Vagina (tissue), 2 donors: ENCODE measurements at regions not wholly inside any gene's neighbourhood (a gene's known extent, or its start where the extent isn't known, plus 50 kb on each side); places are given as distances from the start of the nearest gene placed in this dataset.

Source experiments
- DNase-seq, 2 donors: peaks; one replicate each; pipeline ENCODE4 v3.0.0-alpha.2; 2017; ENCODE audit errors: extremely low spot score in 2 of 2
- H3K27ac ChIP-seq: fragments of 200-600 bp; sonication (generic); one replicate; pipeline ENCODE4 v1.5.1; 2019
- H3K27me3 ChIP-seq: fragments of 200-600 bp; sonication (generic); one replicate; pipeline ENCODE4 v1.5.1; 2019
- H3K36me3 ChIP-seq, 2 donors: fragments of 200-600 bp; sonication (generic); one replicate each; pipeline ENCODE4 v1.5.1; 2017 to 2019
- H3K4me1 ChIP-seq: fragments of 200-600 bp; sonication (generic); one replicate; pipeline ENCODE4 v1.5.1; 2019
- H3K4me3 ChIP-seq, 2 donors: fragments of 200-600 bp; sonication (generic); 1 replicate in 1 of 2; 2 replicates in 1 of 2; pipeline ENCODE4 v1.5.1; 2016 to 2019
- H3K9me3 ChIP-seq: fragments of 200-600 bp; sonication (generic); one replicate; pipeline ENCODE4 v1.5.1; 2019
- POLR2A ChIP-seq, 2 donors: fragments of 450-650 bp; IDR thresholded peaks; one replicate each; pipeline ENCODE4 v1.6.1; 2017; ENCODE audit warnings: antibody characterized with exemption in 2 of 2, mild to moderate bottlenecking in 2 of 2, moderate library complexity in 2 of 2
- POLR2AphosphoS5 ChIP-seq, 2 donors: sonication (generic); formaldehyde crosslinking; IDR thresholded peaks; one replicate each; pipeline ENCODE4 v1.9.0; 2017; ENCODE audit warnings: antibody characterized with exemption in 2 of 2, mild to moderate bottlenecking in 2 of 2, low read depth in 1 of 2; ENCODE audit not compliant: insufficient read depth in 1 of 2
- intact Hi-C: fragments of 100-400 bp; cut with DNase I; formaldehyde crosslinking; loops from one replicate; pipeline ENCODE4 v1.15.1; 2023
- TF ChIP-seq, protein P1 (sequence below), 3 experiments: fragments of 450-650 bp in 2 of 3; fragments of 200-600 bp in 1 of 3; sonication (generic) in 1 of 3; IDR thresholded peaks; one replicate each; pipeline ENCODE4 v1.5.1; 2017 to 2019; ENCODE audit warnings: antibody characterized with exemption in 3 of 3, mild to moderate bottlenecking in 2 of 3, moderate library complexity in 2 of 3

DNA sequence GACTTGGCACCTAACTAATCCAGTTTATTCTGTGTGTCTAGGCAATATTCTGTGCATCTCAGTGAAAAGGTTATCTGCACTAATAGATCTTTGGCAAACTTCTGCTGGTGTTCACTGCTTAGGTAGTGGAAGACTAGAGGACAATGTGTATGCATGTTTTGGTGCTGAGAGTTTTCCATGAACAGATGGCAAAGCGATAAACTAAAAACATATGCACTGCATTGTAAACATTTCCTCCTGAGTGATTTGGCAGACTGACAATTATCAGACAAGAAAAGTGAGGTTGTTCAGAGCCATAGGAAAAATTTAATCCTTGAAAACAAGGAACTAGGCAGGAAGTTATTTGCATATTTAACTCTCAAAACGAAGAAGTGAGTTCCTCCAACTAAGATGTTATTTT, 400.4 kb downstream of the ATP23 start:
- Histone ChIP-seq H3K27me3 (no peaks in the 10 kb centered on the region), H3K36me3 (no peaks in the 10 kb centered on the region), H3K9me3 (no peaks in the 10 kb centered on the region), H3K4me1 (no peaks in the 10 kb centered on the region), H3K27ac (no peak overlapping the region), H3K4me3 (no peak overlapping the region)
- intact Hi-C loops: loop anchor here (10.0 kb wide), 1 partner anchor 813 kb away; no protein-coding TSS in a partner anchor
- no peak for DNase-seq
- TF ChIP-seq, protein P1, sequence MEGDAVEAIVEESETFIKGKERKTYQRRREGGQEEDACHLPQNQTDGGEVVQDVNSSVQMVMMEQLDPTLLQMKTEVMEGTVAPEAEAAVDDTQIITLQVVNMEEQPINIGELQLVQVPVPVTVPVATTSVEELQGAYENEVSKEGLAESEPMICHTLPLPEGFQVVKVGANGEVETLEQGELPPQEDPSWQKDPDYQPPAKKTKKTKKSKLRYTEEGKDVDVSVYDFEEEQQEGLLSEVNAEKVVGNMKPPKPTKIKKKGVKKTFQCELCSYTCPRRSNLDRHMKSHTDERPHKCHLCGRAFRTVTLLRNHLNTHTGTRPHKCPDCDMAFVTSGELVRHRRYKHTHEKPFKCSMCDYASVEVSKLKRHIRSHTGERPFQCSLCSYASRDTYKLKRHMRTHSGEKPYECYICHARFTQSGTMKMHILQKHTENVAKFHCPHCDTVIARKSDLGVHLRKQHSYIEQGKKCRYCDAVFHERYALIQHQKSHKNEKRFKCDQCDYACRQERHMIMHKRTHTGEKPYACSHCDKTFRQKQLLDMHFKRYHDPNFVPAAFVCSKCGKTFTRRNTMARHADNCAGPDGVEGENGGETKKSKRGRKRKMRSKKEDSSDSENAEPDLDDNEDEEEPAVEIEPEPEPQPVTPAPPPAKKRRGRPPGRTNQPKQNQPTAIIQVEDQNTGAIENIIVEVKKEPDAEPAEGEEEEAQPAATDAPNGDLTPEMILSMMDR (IDR thresholded peaks at IDR 0.05): no peak
- TF ChIP-seq POLR2AphosphoS5 (IDR thresholded peaks at IDR 0.05; ENCODE audit: insufficient read depth in 1 of 2, low read depth in 1 of 2) (no peak), POLR2A (IDR thresholded peaks at IDR 0.05) (no peak)

DNA sequence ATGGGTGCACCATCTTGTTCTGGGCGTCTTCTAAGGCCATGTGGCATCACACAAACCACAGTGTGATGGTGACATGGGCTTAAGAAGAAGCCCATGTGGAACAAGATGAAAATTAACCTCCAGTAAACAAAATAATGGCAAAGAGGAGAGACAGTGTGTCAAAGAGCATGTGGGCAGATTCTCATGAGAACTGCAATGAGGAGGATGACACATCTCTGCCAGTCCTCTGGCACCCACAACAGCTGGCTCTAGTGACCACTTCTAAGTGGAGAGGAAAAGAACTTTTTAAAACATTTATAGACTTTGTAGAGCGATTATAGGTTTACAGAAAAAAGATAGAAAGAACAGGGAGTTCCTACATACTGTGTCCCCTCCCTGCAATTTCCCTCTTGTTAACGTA, 401.4 kb downstream of the ATP23 start:
- Histone ChIP-seq H3K27ac (no peak overlapping the region), H3K36me3 (no peaks in the 10 kb centered on the region), H3K4me1 (no peaks in the 10 kb centered on the region), H3K4me3 (no peak overlapping the region), H3K27me3 (no peaks in the 10 kb centered on the region), H3K9me3 (no peaks in the 10 kb centered on the region)
- intact Hi-C loops: loop anchor here (10.0 kb wide), 1 partner anchor 812 kb away; no protein-coding TSS in a partner anchor
- no peak for DNase-seq
- TF ChIP-seq POLR2A (IDR thresholded peaks at IDR 0.05) (no peak), POLR2AphosphoS5 (IDR thresholded peaks at IDR 0.05; ENCODE audit: insufficient read depth in 1 of 2, low read depth in 1 of 2) (no peak)
- TF ChIP-seq, protein P1 (IDR thresholded peaks at IDR 0.05): no peak

DNA sequence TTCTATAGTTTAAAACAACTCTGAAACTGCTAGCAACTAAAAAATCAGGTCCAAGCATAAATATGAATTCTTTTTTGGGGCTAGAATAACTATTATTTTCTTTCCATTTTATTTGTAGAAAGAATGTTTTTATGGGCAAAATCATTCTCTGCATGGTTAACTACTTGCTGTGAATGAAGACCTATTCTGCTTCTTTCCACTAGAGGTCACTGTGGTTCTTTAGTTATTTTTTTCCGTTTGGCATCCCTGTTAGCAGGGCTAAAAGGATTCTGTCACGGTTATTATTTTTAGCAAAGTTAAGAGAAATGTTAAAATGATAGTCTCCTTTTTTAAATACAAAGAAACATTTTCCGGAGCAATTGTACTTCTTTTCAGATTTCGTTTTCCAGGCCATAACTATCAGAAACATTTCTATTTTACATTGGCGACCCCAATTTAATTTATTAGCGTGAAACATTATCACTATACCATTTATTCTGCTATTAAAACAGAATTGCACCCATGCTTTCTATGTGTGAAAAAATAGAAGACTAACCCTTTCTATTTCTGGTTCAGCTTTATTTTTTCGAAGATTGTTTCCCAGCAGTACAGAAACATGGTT, 404.8 kb downstream of the ATP23 start:
- Histone ChIP-seq H3K4me1 (no peaks in the 10 kb centered on the region), H3K9me3 (no peaks in the 10 kb centered on the region), H3K27ac (no peak overlapping the region), H3K27me3 (no peaks in the 10 kb centered on the region), H3K36me3 (no peaks in the 10 kb centered on the region), H3K4me3 (no peak overlapping the region)
- no peak for DNase-seq
- TF ChIP-seq POLR2A (IDR thresholded peaks at IDR 0.05): no peak
- no peak for TF ChIP-seq POLR2AphosphoS5 (IDR thresholded peaks at IDR 0.05; ENCODE audit: insufficient read depth in 1 of 2, low read depth in 1 of 2)
- TF ChIP-seq, protein P1 (IDR thresholded peaks at IDR 0.05): peak; percentile 54 to 85 (median 84)
- intact Hi-C loops: loop anchor here (10.0 kb wide), 1 partner anchor 809 kb away; no protein-coding TSS in a partner anchor

DNA sequence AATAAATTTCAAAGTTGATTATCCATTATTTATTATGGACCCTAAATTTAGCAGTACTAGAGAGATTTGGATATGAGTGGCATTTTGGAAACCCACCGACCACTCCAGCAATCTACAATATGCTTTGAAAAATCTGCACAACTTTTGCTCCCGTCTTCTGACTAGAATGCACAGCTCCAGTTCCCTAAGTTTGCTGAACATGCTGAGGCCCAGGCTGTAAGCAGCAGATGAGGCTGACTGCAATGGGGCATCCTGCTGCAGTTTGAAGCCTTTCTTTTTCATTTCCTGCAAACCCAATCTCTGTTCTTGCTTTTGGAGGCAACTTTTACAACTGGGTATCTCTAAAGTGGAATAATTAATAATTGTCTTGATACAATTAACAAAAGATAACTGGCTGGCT, 405.8 kb downstream of the ATP23 start:
- TF ChIP-seq POLR2AphosphoS5 (IDR thresholded peaks at IDR 0.05; ENCODE audit: insufficient read depth in 1 of 2, low read depth in 1 of 2) (no peak), POLR2A (IDR thresholded peaks at IDR 0.05) (no peak)
- TF ChIP-seq, protein P1 (IDR thresholded peaks at IDR 0.05): no peak
- no peak for DNase-seq
- Histone ChIP-seq H3K4me3 (no peak overlapping the region), H3K27ac (no peak overlapping the region), H3K36me3 (no peaks in the 10 kb centered on the region), H3K9me3 (no peaks in the 10 kb centered on the region), H3K27me3 (no peaks in the 10 kb centered on the region), H3K4me1 (no peaks in the 10 kb centered on the region)
- intact Hi-C loops: loop anchor here (10.0 kb wide), 1 partner anchor 808 kb away; no protein-coding TSS in a partner anchor

DNA sequence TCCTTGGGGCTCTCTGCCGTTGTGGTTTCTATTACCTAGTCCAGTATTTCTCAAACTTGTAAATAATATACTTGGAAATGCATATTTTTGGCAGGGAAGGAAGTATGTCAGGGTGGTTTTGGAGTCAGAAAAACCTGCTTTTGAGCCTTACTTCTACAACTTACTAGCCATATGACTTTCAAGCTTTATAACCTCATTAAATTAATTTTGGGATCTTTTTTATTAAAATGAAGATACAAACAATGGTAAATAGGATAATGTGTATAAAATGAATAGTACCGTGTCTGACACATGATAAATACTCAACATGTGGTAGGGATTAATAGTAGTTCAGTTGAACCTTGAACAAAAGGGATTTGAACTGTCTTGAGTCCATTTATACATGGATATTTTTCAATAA, 406.3 kb downstream of the ATP23 start:
- H3K9me3 ChIP-seq: no peaks in the 10 kb centered on the region
- intact Hi-C loops: loop anchor here (10.0 kb wide), 1 partner anchor 807 kb away; no protein-coding TSS in a partner anchor
- no peak overlapping the region for H3K4me3 ChIP-seq

More for the DNA sequence above, 406.3 kb downstream of the ATP23 start:
- no peak for DNase-seq
- TF ChIP-seq, protein P1 (IDR thresholded peaks at IDR 0.05): no peak
- no peak for TF ChIP-seq POLR2AphosphoS5 (IDR thresholded peaks at IDR 0.05; ENCODE audit: insufficient read depth in 1 of 2, low read depth in 1 of 2)
- TF ChIP-seq POLR2A (IDR thresholded peaks at IDR 0.05): no peak
- Histone ChIP-seq H3K36me3 (no peaks in the 10 kb centered on the region), H3K4me1 (no peaks in the 10 kb centered on the region), H3K27ac (no peak overlapping the region), H3K27me3 (no peaks in the 10 kb centered on the region)
